ENCODE measurements at regions not wholly inside any gene's neighbourhood (a gene's known extent, or its start where the extent isn't known, plus 50 kb on each side); places are given as distances from the start of the nearest gene placed in this dataset.
A peak's percentile ranks its signal among the peaks of the same experiment; 100 is the strongest.

GRCh38 chr6:150813319-150813992, 52.0 kb upstream of the MTHFD1L start:
- TF ChIP-seq CTCF (IDR thresholded peaks at IDR 0.05) = no peak
- TF ChIP-seq POLR2AphosphoS5 (IDR thresholded peaks at IDR 0.05; ENCODE audit: insufficient read depth in 1 of 2, low read depth in 1 of 2) = peak in 1 of 2 donors; percentile 34
- no peak for DNase-seq (ENCODE audit: extremely low spot score in 2 of 2)
- intact Hi-C loops (cut with DNase I) = loop anchor here (5.0 kb wide), 1 partner anchor 401 kb away; no protein-coding TSS in a partner anchor
- Histone ChIP-seq H3K9me3 (no peaks in the 10 kb centered on the region), H3K36me3 (no peaks in the 10 kb centered on the region), H3K27me3 (no peaks in the 10 kb centered on the region), H3K4me1 (peaks cover 5% of the 10 kb centered on the region), H3K4me3 (no peak overlapping the region), H3K27ac (no peak overlapping the region)

- intact Hi-C loops (cut with DNase I) = loop anchor here (5.0 kb wide), 1 partner anchor 402 kb away; no protein-coding TSS in a partner anchor
Measured at GRCh38 chr6:150813993-150814359, 51.5 kb upstream of the MTHFD1L start.

More at GRCh38 chr6:150813993-150814359, 51.5 kb upstream of the MTHFD1L start:
- no peak for TF ChIP-seq POLR2A (IDR thresholded peaks at IDR 0.05)
- no peak for TF ChIP-seq POLR2AphosphoS5 (IDR thresholded peaks at IDR 0.05; ENCODE audit: insufficient read depth in 1 of 2, low read depth in 1 of 2)
- Histone ChIP-seq H3K36me3 (peaks cover 0 to 3% of the 10 kb centered on the region in 2 donors), H3K9me3 (no peaks in the 10 kb centered on the region), H3K27me3 (no peaks in the 10 kb centered on the region), H3K4me3 (no peak overlapping the region), H3K27ac (peak overlapping the region; percentile 13), H3K4me1 (peaks cover 5% of the 10 kb centered on the region)
- no peak for DNase-seq (ENCODE audit: extremely low spot score in 2 of 2)

All from vagina (tissue), 2 donors.